ENCODE measurements at regions not wholly inside any gene's neighbourhood (a gene's known extent, or its start where the extent isn't known, plus 50 kb on each side); places are given as distances from the start of the nearest gene placed in this dataset.
"Not testable (repeated sequence)": the region's sequence is repeated elsewhere in the genome, so short reads cannot be mapped to it uniquely, and the experiment has no call there.

DNA sequence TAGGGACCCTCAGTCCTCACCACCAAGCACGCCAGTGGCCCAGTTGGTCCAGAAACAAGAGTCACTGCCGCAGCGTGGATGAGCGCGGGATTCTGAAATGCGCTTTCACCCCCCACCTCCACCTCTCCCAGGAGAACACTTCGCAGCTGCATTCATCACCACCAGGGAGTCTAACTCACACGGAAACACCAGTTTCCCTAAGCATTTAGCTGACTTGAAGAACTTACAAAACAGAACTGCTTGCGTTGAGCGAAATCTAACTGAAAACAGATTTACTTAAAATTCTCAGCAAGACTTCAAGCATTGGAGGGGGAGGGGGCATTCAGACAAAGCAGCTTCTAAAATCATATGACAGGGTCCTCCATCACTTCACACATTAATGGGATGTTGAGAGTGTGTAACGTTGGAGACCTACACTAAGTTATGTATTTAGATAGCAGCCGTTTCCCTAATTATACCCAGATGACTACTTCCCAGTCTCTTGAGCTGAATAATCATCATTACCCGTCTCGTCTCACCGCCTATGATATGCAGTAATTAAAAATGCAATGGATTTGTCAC, 258.2 kb upstream of the IRS2 start:
- no peak for DNase-seq
- ATAC-seq: no peak

DNA sequence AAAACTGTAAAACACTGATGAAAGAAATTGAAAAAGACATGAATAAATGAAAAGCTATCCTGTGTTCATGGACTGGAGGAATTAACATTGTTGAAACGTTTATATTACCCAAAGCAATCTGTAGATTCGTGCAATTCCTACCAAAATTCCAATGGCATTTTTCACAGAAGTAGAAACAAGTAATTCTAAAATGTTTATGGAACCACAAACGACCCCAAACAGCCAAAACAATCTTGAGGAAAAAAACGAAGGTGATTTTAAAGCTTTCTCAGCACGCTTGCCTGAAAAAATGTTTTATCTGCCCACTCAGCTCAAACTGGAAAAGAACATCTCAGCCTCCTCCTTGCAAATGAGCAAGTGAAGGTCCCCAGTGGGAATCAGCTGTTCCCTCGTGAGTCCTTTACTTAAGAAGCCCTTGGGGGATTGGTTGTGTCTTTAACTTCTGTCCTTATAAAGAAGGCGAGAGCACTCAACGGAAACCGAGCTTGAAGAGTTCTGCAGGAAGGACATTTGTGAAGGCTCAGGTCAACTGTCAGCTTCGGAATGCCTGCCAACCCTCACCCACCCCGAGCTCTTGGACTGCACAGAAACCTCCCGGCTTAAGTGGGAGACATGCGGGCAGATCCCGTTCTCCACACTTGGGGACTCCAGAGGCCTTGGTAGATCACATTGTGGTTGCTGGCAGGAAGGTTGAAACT, 256.0 kb upstream of the IRS2 start:
- no peak for DNase-seq
- no peak for ATAC-seq

DNA sequence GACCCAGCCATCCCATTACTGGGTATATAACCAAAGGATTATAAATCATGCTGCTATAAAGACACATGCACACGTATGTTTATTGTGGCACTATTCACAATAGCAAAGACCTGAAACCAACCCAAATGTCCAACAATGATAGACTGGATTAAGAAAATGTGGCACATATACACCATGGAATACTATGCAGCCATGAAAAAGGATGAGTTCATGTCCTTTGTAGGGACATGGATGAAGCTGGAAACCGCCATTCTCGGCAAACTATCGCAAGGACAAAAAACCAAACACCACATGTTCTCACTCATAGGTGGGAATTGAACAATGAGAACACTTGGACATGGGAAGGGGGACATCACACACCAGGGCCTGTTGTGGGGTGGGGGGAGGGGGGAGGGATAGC, 255.3 kb upstream of the IRS2 start:
- ATAC-seq, DNase-seq: not testable (repeated sequence)

DNA sequence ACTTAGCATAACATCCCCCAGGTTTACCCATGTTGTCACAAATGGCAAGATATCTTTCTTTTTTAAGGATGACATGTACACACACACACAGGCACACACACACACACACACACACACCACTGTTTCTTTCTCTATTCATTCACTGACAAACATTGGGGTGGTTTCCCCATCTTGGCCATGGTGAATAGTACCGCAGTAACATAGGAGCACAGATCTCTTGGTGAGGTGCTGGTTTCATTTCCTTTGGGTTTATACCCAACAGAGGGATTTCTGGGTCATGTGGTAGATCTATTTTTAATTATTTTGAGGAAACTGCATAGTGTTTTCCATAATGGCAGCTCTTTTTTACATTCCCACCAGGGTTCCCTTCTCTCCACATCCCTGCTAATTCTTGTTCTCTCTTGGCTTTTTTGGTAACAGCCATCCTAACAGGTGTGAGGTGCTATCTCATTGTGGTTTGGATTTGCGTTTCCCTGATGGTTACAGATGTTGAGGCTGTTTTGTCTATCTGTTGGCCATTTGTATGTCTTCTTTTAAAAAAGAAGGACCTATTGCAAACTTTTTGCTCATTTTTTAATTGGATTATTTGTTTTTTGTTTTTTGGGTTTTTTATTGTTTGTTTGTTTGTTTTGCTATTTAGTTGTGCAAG, 251.7 kb upstream of the IRS2 start:
- DNase-seq (no peak), ATAC-seq (no peak)

DNA sequence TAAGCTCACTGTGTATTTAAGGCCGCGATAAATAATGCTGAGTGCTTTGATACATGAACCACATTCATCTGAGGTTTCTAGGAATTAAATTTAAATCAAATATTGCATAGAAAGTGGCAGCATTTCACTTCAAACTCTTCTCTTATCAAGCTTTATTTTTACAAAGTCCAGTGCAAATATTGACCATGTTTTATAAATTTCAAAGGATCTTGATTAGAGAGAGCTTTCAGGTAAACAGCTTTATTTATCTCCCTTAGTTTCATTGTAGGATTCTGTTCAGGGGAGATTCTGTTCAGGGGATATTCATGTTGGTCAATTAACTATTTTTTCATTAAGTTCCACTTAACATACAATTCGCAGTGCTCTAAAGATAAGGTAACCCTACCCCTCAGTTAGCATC, 249.7 kb upstream of the IRS2 start:
- no peak for ATAC-seq

DNA sequence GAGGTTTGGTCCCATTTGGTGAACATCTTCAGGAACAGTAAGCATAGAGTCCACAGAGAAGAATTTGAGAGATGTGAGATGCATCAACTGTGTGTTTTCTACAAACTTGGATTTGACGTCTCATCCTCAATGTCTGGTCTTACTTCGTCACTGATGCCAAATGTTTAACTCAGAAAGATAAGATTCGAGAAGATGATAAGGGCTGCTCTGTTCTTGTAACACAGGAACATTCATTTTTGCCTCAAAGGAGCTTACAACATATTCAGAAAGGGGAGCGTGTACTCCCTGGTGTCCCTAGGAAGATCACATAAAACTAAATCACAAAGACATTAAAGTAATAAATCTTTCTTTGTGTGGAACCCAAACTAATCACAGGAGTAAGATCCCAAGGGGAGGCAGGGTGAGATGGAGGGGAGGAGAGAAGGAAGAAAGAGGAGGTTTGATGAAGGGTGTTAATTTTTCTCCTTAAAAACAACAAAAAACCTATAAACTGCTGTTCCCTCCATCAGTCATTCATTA, 247.7 kb upstream of the IRS2 start:
- DNase-seq (no peak), ATAC-seq (no peak)

More for the DNA sequence above, 249.7 kb upstream of the IRS2 start:
- no peak for DNase-seq

DNA sequence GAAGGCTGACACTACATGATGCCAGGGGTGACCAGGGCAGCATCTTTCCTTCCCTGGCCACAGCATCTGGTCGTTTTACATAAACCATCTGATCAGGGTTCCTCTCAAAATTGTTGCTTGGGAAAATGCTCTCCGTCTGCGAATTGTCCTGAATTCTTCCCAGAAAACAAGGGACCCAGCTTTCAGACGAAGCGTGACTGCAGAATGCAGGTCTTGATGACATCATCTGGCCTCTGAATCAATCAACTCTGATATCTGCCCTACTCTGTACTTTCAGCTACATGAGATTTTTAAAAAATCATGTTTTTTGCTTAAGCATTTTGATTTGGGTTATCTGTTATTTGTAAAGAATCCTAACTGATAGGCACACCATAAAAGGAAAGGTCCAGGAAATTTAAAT, 246.6 kb upstream of the IRS2 start:
- ATAC-seq (no peak), DNase-seq (no peak)

DNA sequence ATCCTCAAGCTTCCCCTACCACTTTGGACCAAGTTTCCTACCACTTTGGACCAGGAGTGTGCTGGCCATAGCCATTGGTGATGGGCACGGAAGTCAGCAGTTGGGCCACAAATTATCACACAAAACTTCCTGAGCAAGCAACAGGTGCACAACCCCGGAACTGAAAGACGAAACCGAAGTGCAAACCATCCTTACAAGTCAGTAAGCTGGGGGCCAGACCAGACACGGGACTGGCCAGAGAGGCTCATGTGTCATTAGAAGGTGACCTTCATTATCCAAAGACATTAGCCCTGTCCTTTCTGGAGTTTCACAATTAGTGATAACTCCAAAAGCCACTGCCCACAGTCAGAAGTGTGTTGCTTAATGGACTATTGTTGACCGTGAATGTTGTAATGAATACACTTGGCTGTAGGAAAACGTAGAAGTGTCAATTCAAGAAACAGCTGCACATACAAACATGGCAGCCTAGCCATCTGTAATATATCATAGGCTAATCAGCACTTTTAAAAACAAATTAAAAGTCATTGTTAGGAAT, 244.1 kb upstream of the IRS2 start:
- ATAC-seq (no peak), DNase-seq (no peak)

DNA sequence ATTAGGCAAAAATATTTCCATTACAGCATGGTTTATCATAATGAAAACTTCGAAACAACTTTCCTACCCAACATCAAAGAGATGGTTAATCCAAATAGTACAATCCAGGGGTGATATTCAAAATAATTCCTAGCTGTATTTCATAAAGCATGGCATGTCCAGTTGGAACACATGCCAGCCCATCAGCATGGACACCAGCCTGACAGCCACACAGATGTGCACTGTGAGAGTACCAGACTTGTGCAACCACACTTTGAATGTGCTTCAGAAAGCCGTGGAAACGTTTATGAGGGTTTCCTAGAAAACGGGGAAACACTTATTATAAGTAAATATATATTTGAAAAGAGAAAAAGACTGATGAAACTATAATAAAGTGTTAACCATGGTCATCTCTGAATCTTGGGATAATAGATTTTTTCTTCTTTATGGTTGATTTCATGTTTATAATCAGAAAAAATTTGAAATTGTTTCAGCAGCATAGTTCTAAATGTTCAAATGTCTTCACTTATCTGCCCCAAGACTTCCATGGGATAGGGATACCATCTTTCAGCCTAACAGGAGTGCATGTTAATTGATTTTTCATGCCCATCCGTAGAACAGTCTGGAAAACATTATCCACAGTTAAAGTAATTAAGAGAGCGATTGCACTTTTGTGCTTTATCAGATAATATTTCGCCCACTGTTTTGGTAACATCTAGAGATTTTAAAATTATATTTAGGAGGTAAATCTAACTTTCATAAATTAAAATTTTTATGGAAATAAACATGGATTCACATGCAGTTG, 242.6 kb upstream of the IRS2 start:
- no peak for DNase-seq
- no peak for ATAC-seq

DNA sequence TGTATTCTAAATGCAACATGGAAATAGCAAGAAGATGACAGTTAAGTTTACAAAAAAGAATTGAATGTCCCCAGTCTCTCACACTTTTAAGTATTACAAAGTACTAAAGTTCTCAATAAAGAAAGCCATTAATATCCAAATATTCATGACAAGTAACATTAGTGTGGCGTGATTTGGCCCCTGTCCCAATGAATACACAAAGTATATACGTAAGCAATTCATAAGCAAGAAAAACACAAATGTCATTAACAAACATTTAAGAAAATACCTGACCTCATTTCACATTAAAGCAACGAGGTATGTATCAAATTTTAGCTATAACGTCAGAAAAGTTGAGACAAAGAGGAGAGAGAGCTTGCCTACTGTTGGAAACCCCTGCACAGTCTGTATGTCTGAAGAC, 241.9 kb upstream of the IRS2 start:
- no peak for DNase-seq

DNA sequence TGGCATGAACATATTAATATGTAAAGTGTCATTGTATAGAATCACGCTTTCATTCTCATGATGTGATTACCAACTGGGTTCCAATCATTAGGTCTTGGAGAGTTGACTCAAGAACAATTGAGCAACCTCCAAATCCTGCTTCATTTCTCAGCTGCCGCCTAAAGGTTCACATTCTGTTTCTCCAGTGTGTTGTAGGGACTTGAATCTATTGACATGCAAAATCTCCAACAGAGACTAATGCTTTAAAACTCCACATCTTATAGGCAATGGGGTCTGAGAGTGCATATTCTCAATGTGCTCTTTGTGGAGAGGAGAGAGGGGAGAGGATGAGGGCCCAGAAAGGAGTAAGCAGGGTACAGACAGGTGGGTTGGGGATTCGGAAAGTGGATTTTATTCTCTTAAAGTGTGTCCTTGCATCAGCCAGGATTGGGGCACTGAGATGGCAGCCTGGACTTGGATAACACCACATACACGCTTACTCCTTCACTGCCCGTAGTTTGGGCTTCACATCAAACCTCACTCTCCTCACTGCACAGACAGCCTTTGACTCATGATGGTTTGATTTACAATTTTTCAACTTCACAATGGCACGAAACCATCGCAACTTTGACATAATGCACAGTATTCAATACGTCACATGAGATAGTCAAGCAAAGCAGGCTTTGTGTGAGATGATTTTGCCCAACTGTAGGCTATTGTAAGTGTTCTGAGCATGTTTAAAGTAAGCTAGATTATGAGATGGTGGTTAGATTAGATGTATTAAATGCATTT, 241.3 kb upstream of the IRS2 start:
- DNase-seq (no peak), ATAC-seq (no peak)

More for the DNA sequence above, 241.9 kb upstream of the IRS2 start:
- no peak for ATAC-seq

DNA sequence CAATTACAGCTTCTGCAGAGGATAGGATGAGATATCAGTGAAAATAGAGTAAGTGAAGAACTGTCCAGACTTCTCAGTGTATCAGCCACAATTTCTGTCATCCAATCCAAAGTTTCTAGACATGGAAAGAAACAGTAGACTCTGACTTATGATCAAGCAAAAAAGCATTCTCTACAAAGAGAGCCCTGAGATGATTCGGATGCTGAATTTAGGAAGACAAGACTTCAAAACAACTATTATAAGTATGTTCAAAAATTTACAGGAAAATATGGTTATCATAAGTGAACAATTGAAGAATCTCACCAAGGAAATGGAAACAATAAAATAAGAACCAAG, 238.2 kb upstream of the IRS2 start:
- ATAC-seq (no peak), DNase-seq (no peak)

DNA sequence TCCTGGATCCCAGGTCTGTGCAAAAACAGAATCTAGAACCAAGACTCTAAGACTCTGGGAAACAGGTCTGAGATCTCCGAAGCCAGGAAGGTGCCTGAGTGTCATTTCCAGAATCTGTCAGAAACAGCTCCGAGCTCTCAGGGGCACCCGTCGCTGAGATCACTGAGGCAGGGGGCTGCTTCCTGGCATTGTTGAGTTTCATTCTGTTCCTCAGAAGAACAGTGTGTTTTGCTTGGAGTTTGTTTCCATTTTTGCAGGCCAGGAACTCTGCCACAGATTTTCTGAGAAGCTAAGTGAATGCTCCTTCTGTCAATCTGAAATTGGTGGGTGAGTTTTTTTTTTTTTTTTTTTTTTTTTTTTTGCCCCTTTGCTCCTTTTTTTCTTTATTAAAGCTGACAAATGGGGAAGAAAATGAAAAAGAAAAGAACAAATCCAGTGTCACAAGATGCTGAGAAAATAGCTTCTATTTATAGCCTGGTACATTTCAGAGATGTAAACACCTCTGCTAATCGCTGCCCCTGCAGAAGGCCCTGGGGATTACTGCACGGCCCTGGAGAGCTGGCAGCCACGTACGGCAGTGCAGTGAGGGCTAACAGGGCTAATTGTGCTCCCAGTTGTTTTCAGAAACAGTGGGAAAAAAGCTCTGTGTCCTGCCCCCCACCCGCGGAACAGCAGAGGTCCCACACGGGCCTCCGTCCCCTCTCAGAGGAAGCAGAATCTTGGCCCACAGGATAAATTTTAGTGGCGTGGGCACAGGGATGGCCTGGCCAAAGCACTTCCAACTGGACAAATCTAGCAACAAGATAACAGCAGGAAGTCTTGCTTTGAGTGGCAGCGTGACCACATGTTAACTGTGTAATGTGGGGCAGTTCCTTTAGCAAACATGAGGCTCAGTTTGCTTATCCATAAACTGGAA, 237.6 kb upstream of the IRS2 start:
- ATAC-seq (no peak), DNase-seq (no peak)

DNA sequence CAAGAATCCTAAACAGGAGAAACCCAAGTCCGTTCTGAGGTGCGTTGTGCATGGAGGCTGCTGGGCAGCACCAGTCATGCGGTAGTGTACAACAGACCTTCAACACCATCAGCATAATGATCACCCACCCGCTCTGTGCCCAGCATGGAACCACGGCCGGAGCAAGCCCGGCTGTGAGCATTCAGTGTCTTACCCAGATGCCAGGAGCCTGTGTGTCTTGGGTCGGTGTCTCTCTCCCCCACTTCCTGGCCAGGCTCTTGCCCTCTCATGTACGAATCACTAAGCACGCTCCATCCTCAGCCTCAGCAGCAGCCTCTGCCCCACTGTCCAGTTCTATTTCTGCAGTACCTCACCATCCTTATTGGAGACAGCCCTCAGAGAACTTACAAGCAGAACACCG, 231.6 kb upstream of the IRS2 start:
- no peak for ATAC-seq
- DNase-seq: no peak

DNA sequence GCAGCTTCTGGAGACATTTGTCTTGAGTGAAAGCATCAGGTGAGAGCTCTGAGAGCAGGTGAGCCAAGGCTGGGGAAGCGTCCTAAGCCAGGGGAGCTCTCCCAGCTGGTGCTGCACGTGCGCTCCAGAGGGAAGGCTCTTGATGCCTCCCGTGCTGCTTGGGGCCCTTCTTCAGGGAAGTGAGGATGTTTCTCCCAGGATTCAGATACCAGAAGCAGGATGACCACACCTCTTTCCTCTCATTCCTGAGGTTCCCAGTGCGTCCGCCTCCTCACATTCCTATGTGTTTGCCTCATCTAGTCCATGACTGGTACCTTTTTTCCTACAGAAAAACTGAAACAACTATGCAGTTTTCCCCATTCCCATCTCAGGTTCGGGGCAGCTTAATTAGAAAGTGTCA, 231.0 kb upstream of the IRS2 start:
- no peak for DNase-seq
- no peak for ATAC-seq

DNA sequence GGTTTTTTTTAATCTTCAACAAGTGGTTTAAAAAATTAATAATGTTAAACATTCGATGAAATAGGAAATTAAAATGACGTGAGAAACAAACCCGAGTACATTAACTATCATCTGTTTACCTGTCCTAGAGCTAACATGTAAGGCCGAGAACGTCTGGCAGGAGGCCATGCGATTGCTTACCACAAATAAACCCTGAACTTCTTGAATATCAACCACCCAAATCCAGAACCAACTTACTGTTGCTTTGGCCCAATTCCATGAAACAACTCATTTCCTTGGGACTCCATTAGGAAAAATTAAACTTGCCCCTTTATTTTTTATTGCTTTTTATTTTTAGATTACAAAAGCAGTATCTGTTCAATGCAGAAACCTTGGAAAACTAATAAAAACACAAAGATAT, 228.9 kb upstream of the IRS2 start:
- DNase-seq: no peak
- no peak for ATAC-seq

DNA sequence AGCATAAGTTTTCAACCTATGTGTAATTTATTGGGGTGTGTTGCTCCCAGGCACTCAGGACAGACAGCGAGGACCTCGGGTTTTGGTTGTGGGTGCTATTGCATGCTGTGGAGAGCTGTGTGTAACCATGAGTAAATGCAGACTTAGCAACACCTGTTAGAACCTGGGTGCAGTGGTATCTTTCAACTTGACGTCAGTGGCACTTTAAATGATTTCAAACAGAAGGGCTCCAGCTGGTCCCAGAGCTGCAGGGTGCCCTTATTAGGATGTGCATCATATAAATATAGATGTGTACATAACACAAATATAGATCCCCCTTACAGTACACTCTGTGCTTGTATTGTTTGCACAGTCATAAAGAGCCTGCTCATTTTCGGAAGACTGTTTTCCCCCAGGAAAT, 228.3 kb upstream of the IRS2 start:
- ATAC-seq (no peak), DNase-seq (no peak)

DNA sequence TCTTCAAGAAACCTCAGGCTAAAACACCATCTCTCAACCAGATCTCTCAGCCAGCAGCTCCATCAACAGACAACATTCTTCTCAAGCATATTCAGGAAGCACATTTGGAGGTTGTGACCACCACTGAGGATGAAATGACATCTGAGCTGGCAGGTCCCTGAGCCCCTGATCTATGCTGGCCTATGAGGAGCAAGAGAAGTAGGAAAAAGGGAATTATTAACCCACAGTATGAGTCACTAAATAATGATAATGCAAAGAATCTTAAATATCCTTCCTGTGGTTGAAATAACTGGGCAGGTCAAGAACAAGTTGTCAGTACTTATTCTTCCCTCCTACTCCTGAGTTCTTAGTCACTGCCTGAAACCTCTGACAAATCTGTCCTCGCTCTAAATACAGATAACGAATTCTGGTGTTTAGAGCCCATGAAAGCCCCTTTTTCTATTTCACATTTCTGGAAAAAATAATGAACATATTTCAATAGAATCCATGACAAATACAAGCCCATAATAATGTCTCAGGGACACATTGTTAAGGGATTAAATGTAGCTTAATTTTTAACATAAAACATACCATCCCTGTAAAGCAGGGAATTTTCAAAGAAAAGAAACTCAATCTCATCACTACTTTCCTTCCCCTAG, 225.8 kb upstream of the IRS2 start:
- ATAC-seq (no peak), DNase-seq (no peak)

DNA sequence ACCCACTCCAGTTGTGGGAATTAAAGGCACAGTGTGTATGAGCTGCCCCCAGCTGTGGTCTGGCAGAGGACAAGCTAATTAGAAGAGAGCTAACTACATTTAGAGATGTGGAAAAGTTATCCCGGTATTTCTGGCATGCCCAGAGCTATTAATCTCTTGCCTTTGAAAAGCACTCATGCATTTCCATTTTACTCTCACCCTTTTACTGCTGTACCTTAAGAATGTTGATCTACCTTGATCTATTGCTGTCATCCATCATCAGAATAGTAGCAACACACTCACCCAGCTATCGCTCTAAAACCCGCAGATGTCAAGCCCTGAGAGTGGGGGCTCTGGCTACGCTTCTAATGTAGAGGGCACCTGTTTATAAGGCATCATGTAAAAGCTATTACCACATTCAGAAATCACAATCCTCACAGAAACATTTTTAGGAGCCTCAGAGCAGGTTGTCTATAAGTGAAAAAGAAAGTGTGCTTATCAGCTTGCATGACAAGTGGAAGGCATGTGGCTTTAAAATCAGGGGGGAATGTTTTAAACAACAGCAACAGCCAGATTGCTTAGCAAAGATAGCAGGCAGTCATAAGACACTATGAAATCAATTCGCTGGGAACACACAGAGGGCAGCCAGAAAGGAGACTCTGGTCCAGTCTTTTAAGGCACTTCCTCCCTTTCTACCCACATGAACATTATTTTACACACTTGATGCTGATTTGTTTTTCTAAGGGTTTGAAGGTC, 224.2 kb upstream of the IRS2 start:
- ATAC-seq: no peak
- no peak for DNase-seq

DNA sequence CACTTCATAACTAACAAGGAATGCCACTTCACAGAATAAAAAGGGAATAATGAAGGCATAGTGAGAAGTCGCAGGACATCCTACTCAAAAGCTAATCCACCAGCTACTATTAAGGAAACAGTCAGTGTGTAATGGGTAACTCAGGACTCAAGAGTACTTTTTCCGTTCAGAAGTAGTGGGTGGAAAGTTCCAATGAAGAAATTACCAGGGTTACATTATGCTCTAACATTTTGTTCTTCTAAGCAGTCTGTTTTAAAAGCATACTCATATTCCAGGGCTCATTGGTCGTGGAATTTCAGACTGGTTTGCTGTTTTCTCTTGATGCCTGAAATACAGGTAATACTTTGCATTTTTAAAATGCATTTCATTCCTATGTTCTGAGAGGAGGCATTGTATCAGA, 222.4 kb upstream of the IRS2 start:
- ATAC-seq: no peak

More for the DNA sequence above, 222.4 kb upstream of the IRS2 start:
- no peak for DNase-seq

Measured in stimulated activated naive CD8-positive, alpha-beta T cell treated with anti-CD3 and anti-CD28 coated beads, Interleukin-15, Interleukin-2, amounts not matched to agents 100 U/mL and 50 U/mL, for 24 hours (primary cell).